ENCODE measurements at regions not wholly inside any gene's neighbourhood (a gene's known extent, or its start where the extent isn't known, plus 50 kb on each side); places are given as distances from the start of the nearest gene placed in this dataset.

GRCh38 chr4:151548708-151549107, 139.7 kb downstream of the FHIP1A start:
- TF ChIP-seq USF2 (IDR thresholded peaks at IDR 0.05; ENCODE audit: low read depth, low read length) (no peak), POLR2A (IDR thresholded peaks at IDR 0.05; ENCODE audit: low read depth, low read length) (no peak), CHD1 (IDR thresholded peaks at IDR 0.05; ENCODE audit: low read depth, low read length) (no peak), BHLHE40 (IDR thresholded peaks at IDR 0.05; ENCODE audit: low read depth, low read length) (no peak), RFX5 (IDR thresholded peaks at IDR 0.05; ENCODE audit: low read depth, low read length) (no peak), RAD21 (IDR thresholded peaks at IDR 0.05; ENCODE audit: low read length) (no peak), CEBPB (IDR thresholded peaks at IDR 0.05; ENCODE audit: low read depth, low read length) (no peak), SMC3 (IDR thresholded peaks at IDR 0.05; ENCODE audit: low read depth, low read length) (no peak), MAZ (IDR thresholded peaks at IDR 0.05; ENCODE audit: borderline replicate concordance, low read depth, low read length) (no peak), FOS (IDR thresholded peaks at IDR 0.05; ENCODE audit: low read depth, low read length) (no peak), RCOR1 (IDR thresholded peaks at IDR 0.05; ENCODE audit: insufficient replicate concordance, low read length) (no peak)
- TF ChIP-seq, protein P1, sequence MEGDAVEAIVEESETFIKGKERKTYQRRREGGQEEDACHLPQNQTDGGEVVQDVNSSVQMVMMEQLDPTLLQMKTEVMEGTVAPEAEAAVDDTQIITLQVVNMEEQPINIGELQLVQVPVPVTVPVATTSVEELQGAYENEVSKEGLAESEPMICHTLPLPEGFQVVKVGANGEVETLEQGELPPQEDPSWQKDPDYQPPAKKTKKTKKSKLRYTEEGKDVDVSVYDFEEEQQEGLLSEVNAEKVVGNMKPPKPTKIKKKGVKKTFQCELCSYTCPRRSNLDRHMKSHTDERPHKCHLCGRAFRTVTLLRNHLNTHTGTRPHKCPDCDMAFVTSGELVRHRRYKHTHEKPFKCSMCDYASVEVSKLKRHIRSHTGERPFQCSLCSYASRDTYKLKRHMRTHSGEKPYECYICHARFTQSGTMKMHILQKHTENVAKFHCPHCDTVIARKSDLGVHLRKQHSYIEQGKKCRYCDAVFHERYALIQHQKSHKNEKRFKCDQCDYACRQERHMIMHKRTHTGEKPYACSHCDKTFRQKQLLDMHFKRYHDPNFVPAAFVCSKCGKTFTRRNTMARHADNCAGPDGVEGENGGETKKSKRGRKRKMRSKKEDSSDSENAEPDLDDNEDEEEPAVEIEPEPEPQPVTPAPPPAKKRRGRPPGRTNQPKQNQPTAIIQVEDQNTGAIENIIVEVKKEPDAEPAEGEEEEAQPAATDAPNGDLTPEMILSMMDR (conservative IDR thresholded peaks at IDR 0.05; ENCODE audit: low read depth, low read length): no peak
- TF ChIP-seq, protein P2, sequence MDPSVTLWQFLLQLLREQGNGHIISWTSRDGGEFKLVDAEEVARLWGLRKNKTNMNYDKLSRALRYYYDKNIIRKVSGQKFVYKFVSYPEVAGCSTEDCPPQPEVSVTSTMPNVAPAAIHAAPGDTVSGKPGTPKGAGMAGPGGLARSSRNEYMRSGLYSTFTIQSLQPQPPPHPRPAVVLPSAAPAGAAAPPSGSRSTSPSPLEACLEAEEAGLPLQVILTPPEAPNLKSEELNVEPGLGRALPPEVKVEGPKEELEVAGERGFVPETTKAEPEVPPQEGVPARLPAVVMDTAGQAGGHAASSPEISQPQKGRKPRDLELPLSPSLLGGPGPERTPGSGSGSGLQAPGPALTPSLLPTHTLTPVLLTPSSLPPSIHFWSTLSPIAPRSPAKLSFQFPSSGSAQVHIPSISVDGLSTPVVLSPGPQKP (IDR thresholded peaks at IDR 0.05; ENCODE audit: borderline replicate concordance, low read depth, low read length): no peak

Data from IMR-90 (cell line).